Anterior cingulate cortex (tissue), 58 donors: ENCODE measurements at regions not wholly inside any gene's neighbourhood (a gene's known extent, or its start where the extent isn't known, plus 50 kb on each side); places are given as distances from the start of the nearest gene placed in this dataset.
"Not testable (repeated sequence)": the region's sequence is repeated elsewhere in the genome, so short reads cannot be mapped to it uniquely, and the experiment has no call there.

ENCODE experiments used
- DNase-seq, 58 donors: peaks; one replicate each; lab custom pipeline; 2025; lab: John Stamatoyannopoulos, UW

DNA sequence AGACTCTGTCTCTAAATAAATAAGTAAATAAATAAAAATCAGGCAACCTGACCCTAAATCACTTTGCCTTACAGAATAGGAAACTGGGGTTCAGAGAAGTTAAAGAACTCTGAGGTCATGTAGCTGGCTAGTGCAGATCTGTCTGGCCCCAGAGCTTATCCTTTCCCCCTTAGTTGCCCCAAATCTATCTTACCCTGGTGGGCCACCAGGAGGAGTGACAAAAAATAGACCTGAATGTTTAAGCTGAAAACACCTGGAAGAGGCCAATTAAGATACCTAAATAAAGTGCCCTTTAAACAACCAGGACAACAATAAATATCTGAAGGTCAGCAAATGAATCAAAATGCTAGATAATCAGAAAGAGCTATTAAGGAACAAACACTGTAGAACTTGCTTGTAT lies 59.7 kb downstream of the TEX35 start:
- DNase-seq: no peak

DNA sequence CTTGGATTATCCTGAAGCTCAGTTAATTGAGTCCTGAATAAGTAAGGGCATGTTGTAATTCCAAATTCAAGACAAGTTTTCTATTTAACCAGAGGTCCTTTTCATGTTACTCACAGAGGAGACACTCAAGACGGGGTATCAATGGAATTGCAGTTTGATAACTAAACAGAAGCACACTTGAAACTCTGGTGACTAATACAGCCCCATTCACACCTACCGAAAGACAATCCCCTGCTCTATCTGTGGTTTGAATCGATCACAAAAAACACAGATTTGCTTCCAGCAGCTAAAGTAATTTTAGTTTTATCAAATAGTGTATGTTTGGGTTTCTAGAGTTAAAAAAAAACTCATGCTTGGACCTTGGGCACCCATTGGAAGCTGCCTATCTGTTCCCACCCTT lies 60.4 kb downstream of the TEX35 start:
- DNase-seq: no peak

DNA sequence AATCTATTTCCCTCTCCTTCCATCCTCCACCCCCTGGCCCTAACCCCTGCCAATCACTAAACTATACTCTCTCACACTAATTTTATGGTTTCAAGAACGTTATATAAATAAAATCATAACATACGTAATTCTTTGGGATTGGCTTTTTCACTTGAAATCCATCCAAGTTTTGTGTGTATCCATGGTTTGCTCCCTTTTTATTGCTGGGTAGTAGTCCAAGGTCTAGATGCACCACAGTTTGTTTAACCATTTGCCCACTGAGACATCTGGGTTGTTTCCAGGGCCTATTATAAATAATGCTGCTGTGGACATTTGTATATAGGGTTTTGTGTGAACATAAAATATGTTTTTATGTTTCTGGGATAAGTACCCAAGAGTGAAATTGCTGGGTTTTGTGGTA lies 61.4 kb downstream of the TEX35 start:
- DNase-seq: no peak

DNA sequence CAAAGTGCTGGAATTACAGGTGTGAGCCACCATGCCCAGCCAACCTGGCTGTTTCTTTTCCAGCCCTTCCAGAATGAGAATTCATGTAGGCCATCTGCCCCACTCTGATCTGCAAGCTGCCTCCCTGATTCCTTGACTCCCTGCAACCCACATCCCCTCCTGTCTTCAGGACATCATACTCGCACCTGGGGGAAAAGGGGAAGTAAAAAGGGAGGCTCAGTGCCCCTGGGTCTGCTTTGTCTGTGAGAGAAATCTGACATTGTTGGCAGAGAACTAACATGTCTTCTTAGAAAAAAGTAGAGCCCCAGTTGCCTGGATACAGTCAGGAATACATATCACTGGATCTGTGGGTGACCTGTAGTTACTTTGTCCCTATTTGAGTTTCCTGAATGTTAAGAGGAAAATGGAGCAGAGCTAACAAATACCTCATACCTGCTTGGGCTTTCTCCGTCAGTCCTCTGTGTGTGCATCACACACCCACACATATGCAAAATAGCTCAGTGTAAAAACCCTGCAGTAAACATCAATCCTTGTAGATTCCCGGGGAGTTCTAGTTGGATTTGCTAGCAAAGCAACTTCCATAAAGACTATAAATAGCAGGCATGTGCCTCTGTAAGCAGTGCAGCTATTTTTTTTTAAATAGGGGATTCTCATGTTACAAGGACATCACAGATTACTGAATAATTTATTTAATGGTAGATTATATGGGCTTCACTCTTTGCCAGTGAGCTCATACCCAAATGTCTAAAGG lies 62.9 kb downstream of the TEX35 start:
- DNase-seq: no peak

DNA sequence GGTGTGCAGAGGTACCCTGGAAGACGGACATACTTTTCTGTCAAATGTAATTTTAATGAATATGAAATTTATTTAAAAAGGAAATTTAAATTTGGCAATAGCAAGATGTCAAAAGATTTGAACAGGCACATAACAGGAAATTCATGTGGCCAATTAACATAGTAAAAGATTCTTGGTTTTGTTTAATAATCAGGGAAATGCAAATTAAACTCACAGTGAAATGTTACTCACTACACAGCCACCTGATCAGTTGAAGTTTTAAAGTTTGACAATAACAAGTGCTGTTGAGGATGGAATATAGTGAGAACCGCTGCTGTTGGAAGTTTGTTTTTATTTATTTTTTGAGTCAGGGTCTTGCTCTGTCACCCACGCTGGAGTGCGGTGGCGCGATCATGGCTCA lies 63.9 kb downstream of the TEX35 start:
- no peak for DNase-seq

DNA sequence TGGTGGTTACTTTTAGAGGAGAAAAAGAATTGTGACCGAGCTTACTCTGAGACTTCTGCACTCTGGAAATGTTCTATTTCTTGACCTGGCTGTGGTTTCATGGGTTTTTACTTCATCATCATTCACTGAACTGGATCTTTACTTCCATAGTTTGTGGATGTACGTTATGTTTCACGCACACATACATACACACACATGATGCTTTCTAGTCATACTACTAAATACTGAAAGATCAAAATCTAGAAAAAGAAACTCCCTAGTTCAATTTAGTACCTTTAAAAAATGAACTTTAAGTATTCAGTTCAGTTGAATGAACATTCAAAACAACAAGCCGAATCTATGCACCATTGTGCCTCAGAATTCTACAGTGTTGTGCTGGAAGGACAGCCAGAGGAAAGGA lies 65.0 kb downstream of the TEX35 start:
- DNase-seq: no peak

DNA sequence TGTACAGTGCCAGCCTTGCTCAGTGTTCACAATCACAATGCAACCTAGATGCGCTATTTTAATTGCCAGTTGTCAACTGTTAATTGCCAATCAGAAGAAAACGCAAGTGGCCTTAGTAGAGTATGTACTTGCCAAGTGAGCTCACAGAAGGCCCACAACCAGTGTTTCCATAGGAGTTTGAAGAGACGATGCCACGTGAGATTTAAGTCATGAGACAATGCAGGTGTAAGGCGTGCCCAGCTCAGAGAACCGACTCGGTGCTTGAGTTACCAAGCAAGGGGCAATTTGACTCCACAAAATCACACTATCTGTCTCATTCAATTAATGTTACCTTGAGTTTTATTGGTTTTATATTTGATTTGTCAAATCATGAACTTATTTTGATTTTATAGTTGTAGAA lies 65.6 kb downstream of the TEX35 start:
- no peak for DNase-seq

DNA sequence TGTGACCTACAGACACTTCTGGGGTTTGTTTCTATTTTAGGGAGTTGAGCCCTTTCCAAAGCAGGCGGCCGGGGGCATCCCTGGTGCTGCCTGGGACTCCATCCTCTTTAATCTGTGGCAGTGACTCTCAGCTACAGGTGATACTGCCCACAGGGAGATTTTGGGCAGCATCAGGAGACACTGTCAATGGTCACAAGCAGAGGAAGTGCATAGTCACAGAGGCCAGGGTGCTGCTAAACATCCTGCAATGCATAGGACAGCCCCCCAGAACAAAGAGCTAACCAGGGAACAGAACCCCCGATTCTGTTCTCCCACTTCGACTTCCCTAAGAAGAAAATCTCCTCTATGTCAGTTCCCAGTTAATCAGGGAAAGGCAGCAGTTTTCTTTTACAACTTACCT lies 66.2 kb downstream of the TEX35 start:
- no peak for DNase-seq

DNA sequence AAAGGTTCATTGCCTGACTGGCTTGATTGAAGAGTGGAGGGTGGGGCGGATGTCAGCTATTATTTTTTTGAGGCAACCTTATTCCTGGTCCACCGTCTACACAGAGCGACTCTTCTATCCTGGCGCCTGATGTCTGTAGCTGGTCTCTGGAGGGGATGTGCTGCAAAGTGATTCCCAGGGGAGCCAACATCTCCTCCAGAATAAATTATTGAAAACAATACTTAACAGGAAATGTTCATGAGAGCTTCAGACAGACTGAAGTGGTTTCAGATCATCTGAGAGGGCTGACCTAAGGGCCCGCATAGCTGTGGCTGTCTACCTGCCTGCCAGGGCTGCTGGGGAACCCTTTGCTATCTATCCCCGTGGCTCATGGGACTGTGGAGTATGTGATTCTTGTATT lies 66.7 kb downstream of the TEX35 start:
- no peak for DNase-seq

DNA sequence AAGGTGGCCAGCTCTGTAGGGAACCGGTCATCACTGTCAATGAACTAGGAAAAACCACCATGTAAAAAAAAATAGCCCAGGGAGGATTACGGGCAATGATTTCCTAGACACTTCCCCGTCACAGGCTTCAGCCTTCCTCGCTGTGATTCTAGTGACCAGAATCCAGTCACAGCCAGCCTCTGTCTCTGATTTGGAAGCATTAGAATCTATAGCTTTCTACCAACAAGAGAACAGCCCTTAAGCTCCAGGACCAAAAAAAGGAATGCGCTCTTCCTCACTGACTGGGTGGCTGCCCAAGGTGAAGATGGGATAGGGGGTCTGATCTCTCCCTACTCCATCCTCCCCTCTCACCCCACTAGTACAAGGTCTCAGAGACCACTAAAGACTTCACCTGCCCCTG lies 67.2 kb downstream of the TEX35 start:
- no peak for DNase-seq

DNA sequence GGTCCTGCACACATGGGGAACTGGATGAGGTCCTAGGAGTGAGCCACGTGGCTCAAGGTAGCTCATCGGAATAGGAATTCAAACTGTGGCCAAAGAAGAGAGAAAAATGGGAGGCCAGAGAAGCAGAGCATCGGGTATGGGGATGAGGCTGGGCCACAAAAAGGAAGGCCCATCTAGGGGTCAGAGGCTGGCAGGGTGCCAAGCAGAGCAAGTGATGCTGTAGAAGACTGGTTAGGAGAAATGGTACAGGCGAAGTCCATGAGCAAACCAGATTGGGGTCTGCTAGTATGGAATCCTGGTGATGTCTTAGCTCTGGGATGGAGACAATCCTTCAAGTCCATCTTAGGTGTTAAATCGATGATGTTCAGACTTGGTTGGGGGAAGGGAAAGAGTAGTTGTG lies 68.0 kb downstream of the TEX35 start:
- DNase-seq: peak in 1 of 58 donors; percentile 4

DNA sequence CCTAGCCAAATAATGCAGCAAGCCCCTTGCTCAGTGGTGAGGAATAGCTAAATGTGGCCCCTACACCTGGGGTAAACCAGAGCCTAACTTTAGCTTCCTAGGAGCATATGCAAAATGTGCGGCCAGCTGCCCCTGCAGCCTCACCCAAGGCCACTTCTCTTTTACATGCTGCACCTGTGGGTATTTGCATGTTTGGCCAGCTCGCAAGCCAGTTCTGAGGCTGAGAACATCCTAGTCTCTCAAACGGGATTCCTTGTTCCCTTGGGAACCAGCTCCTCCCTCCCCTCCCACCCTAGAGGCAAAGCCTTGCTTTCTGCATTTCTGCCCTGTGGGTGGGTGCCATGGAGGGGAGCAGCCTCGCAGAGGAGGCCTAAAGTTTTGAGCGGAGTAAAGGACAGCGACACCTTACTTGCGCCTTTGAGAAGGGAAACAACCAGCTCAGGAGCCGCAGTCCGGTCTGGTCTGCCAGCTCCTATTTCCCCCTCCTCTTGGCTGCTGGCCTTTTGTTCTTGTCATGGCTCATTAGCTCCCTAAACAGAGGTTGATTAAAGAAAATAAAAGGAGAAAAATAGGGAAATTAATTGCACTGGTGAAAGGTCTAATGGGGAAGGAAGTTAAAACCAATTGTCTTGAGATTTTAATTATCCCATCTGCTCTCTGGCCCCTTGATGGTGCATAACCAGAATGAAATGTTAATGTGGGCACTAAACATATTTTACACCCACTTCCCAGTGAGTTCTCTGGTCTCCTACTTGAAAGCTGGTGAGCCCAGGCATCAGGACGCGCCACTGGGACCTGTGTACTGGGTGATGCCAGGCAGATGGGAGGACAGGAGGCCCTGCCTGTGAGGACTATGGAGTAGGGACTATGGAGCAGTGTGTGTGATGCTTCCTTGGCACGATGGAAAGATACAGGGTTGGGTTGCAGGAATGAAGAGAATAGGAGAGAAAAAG lies 68.7 kb downstream of the TEX35 start:
- peak in 1 of 58 donors; percentile 9 for DNase-seq

DNA sequence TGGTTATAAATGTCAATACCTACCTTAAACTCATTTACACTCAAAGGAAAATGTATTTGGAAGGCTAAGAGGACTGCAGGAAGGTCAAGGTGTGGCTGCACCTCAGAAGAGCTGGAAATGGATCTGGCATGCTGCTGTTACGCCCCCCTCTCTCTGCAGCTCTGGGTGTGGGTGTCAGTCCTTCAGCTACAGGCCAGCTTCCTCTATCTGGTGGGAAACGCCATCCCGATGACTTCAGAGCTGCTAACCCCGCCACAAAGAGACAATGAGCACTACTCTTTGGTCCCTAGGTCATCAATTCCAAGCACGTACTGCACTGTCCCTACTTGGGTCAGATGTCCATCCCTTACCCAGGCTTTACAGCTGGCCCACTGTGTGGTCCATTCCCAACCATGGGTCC lies 74.2 kb downstream of the TEX35 start:
- DNase-seq: no peak

DNA sequence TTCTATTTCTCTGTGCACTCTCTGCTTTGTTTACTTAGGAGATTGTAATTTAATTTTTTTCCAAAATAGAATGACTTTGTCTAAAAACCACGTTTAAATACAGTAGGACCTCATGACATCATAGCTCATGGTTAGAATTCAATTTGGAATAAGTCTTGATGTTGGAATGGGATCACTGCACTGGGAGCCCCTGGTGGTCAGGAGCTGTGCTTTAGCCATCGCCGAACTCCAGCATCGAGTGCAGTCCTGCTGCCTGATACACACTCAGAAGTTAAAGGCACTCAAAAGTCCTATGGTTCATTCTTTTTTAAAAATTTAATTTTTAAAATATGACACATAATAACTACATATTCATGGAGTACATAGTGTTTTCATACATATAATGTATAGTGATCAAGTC lies 75.1 kb downstream of the TEX35 start:
- DNase-seq: no peak

DNA sequence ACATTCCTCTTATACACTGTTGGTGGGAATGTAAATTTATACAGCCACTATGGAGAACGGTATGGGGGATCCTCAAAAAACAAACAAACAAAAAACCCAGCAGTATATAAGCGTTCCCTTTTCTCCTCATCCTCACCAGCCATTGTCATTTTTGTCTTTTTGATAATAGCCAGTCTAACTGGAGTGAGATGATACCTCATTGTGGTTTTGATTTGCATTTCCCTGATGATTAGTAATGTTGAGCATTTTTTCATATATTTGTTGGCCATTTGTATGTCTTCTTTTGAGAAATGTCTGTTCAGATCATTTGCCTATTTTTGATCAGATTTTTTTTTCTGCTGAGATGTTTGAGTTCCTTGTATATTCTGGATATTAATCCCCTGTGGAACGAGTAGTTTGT lies 76.1 kb downstream of the TEX35 start:
- not testable (repeated sequence) for DNase-seq

DNA sequence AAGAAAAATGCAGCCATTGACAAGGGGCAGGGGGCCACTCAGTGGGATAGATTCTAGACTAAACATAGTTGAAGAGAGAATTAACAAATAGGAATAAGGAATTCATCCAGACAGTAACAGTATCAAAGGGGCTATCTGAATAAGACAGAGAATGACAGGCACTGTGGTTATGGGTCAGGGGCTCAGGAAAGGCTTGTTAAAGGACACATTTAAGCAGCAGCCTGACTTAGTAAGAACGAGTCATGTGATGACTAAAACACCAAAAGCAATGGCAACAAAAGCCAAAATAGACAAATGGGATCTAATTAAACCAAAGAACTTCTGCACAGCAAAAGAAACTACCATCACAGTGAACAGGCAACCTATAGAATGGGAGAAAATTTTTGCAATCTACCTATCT lies 78.9 kb downstream of the TEX35 start:
- not testable (repeated sequence) for DNase-seq

DNA sequence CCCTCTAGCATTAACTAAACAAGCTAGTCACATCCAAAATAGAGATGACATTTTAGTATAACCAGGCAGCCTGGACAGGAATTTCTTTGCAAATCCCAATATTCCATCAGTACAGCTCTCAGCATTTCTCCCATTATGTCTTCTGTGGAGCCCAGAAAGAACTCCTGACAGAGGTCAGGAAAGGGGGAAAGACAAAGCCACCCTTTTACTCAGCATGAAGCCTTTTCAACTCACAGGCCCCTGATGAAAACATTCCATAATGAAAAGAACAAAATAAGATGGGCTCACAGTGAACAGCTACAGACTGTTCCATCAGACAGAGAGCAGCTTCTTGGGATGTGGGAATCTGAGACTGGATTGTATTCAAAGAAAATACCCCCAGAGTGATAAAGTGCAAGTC lies 80.6 kb downstream of the TEX35 start:
- DNase-seq: no peak

DNA sequence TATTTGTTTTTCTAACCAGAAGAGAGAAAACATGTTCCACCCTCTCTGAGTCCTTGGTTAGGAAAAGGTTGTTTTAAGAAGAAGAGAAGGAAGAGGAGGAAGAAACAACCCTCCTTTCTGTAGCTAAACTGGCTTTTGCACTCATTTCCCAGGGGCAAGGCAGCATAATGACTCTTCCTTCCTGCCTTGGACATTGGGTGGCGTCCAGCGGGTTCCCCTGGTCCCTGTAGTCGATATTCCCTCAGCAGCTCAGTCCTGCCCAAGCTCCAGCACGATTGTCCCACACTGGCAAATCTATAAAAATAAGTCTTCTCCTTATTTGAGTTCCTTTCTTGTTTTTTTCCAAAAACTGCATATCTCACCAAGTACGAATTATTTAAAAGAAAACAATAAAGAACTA lies 81.2 kb downstream of the TEX35 start:
- DNase-seq: no peak

DNA sequence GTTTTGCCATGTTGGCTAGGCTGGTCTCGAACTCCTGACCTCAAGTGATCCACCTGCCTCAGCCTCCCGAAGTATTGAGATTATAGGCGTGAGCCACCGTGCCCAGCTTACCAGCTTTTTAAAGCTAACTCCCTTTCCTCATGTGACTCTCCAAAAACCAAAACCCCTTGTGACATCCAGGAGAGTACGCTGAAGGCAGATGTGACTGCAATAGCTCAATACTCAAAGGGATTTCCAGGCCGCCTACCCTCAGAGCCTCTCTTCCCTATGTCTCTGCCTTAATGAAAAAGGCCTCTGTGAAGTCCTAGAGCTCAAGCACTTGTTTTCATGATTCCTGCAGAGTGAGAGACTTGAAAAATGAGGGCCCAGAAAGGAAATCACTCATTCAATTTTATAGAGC lies 82.6 kb downstream of the TEX35 start:
- no peak for DNase-seq

DNA sequence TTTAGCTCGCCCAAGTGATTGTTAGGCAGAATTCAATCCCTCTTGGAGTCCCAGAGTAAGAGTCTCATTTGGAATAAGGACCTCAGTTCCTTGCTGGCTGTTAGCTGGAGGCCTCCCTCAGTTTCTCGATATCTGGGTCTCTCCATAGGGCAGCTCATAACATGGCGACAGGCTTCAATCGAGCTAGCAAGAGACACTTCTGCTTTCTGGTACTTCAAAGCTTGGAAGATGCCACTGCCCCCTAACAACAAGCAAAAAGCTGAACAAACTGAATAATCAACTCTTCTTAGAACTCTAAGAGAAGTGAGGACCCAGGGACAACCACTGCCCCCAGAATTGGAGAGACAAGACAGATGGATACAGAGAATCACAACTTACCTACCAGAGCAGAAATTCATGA lies 86.2 kb downstream of the TEX35 start:
- DNase-seq: no peak

DNA sequence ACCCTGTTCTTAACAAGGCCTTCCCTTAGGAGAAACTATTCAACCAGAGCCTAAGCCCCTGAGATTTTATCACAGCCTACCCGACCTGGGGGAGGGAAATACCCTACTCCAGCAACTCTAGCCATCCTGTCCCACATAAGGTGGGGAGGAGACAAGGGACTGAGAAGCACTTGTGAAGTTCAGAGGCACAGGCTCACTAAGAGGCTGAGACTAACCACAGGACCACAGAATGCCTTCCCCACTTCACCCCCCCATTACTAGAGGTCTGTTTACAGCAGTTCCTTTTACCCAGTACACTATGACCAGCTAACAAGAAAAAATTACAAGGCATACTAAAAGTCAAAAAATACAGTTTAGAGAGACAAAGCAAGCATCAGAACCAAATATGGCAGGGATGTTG lies 86.8 kb downstream of the TEX35 start:
- no peak for DNase-seq

DNA sequence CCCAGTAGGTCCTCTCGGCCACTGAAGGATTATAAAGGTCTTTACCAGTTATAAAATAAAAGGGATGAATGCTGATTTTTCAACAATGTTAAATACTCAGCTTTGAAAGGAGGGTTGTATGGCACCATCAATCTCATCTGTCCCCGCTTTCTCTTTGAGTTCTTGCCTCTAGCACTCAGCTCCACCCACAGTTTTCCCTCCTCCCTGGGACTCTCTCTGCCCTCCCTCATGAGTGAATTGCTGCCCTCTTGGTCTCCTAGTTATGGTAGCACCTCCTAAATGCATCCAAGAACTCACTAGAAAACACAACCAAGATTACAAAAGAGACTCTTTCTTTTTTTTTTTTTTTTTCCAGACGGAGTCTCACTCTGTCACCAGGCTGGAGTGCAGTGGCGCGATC lies 91.0 kb downstream of the TEX35 start:
- no peak for DNase-seq
